Panc1 (cell line): ENCODE measurements at regions not wholly inside any gene's neighbourhood (a gene's known extent, or its start where the extent isn't known, plus 50 kb on each side); places are given as distances from the start of the nearest gene placed in this dataset.

Experiments
- ATAC-seq: fragments of 200-7000 bp; cut with Tn5 transposase; 2 replicates; pipeline ENCODE4 v1.9.1; 2020; ENCODE audit warnings: mild to moderate bottlenecking, moderate library complexity
- BruUV-seq: library from RNA; stranded (reverse); fragments of 400-500 nt; replicated peaks from 2 replicates; lab custom pipeline; 2021; lab: Mats Ljungman, UMichigan
- CTCF ChIA-PET: fragments of 300-600 bp; sonication (Branson Sonifier 250); formaldehyde crosslinking; loops from one replicate; lab custom pipeline; 2022; ENCODE audit warnings: antibody characterized with exemption; lab: Charles Lee
- POLR2A ChIA-PET: fragments of 300-600 bp; sonication (Branson Sonifier 250); formaldehyde crosslinking; loops from one replicate; lab custom pipeline; 2022; ENCODE audit warnings: antibody characterized with exemption; lab: Charles Lee
- DNase-seq: peaks from one replicate; pipeline ENCODE4 v3.0.0-alpha.2; 2010; ENCODE audit warnings: low read depth, low spot score
- H3K27ac ChIP-seq: 2 replicates; pipeline ENCODE4 v1.5.1; 2011; ENCODE audit warnings: mild to moderate bottlenecking, low read length, inconsistent platforms
- H3K27me3 ChIP-seq: fragments of 200-500 bp; sonication (Bioruptor generic); 2 replicates; pipeline ENCODE4 v1.6.0; 2014; ENCODE audit warnings: low read length, inconsistent platforms; ENCODE audit not compliant: control insufficient read depth, insufficient read depth
- H3K36me3 ChIP-seq: fragments of 200-500 bp; sonication (Bioruptor generic); 2 replicates; pipeline ENCODE4 v1.5.1; 2014; ENCODE audit warnings: inconsistent platforms, mild to moderate bottlenecking, low read length, moderate library complexity; ENCODE audit not compliant: control insufficient read depth, insufficient read depth
- H3K4me1 ChIP-seq: 2 replicates; pipeline ENCODE4 v1.5.1; 2011; ENCODE audit warnings: inconsistent platforms, mild to moderate bottlenecking, low read length, moderate library complexity; ENCODE audit not compliant: control insufficient read depth, insufficient read depth
- H3K4me3 ChIP-seq, 2 experiments: 2 replicates each; pipeline ENCODE4 v1.5.1; 2011 to 2012; ENCODE audit warnings: low read depth in 2 of 2, low read length in 2 of 2, mild to moderate bottlenecking in 2 of 2, inconsistent platforms in 1 of 2, moderate library complexity in 1 of 2
- H3K9me3 ChIP-seq: fragments of 200-500 bp; sonication (Bioruptor generic); 2 replicates; pipeline ENCODE4 v1.5.1; 2014; ENCODE audit warnings: low read depth, mild to moderate bottlenecking, inconsistent platforms, low read length, moderate library complexity; ENCODE audit not compliant: control insufficient read depth, insufficient read depth
- CTCF ChIP-seq: fragments of 450-650 bp; IDR thresholded peaks from 2 replicates; pipeline ENCODE4 v1.5.1; 2017; ENCODE audit warnings: mild to moderate bottlenecking
- POLR2AphosphoS5 ChIP-seq: IDR thresholded peaks from 2 replicates; pipeline ENCODE4 v1.6.1; 2012; ENCODE audit warnings: mild to moderate bottlenecking, low read depth, low read length, moderate library complexity
- REST ChIP-seq, 2 experiments: IDR thresholded peaks; 2 replicates each; pipeline ENCODE4 v1.6.1; 2011 to 2012; ENCODE audit warnings: low read depth in 2 of 2, control low read depth in 1 of 2, low read length in 1 of 2, mild to moderate bottlenecking in 1 of 2, moderate library complexity in 1 of 2; ENCODE audit not compliant: insufficient read depth in 1 of 2
- SIN3A ChIP-seq: IDR thresholded peaks from 2 replicates; pipeline ENCODE4 v1.6.1; 2012; ENCODE audit warnings: low read depth, mild to moderate bottlenecking, low read length, moderate library complexity, borderline replicate concordance; ENCODE audit not compliant: insufficient read depth
- TCF7L2 ChIP-seq: IDR thresholded peaks from 2 replicates; pipeline ENCODE4 v1.6.1; 2011; ENCODE audit warnings: mild to moderate bottlenecking, low read depth, low read length, inconsistent platforms
- in situ Hi-C: cut with HindIII; loops from 2 replicates; pipeline ENCODE4 v1.10.0; 2016; ENCODE audit warnings: low sequenced_read_pairs, low pct_unique_long_range_greater_than_20kb
- intact Hi-C: fragments of 100-400 bp; cut with micrococcal nuclease; formaldehyde crosslinking; loops from one replicate; pipeline ENCODE4 v1.10.0; 2022; ENCODE audit not compliant: unreplicated experiment

- CTCF ChIA-PET: no interaction called here
- Histone ChIP-seq H3K4me3 (no peak overlapping the region), H3K4me1 (no peaks in the 10 kb centered on the region), H3K36me3 (no peaks in the 10 kb centered on the region), H3K27me3 (no peaks in the 10 kb centered on the region; the same call in 1 of the 2 replicates), H3K9me3 (no peaks in the 10 kb centered on the region), H3K27ac (no peak overlapping the region)
- BruUV-seq: no TSS peak
- in situ Hi-C loops: no loop called here
- TF ChIP-seq CTCF (no peak), TCF7L2 (no peak), REST (IDR thresholded peaks at IDR 0.05; ENCODE audit: insufficient read depth in 1 of 2, low read depth in 2 of 2, low read length in 1 of 2) (no peak), POLR2AphosphoS5 (no peak), SIN3A (no peak)
- intact Hi-C loops: no loop called here
- DNase-seq (no peak), ATAC-seq (no peak)
- POLR2A ChIA-PET: no interaction called here
Observed at GRCh38 chr2:198347946-198348345, 543.6 kb downstream of the PLCL1 start.

- BruUV-seq: no TSS peak
- intact Hi-C loops (no loop called here), in situ Hi-C loops (no loop called here)
- DNase-seq (no peak), ATAC-seq (no peak)
- H3K4me3 ChIP-seq: no peak overlapping the region
- no peak overlapping the region for H3K27ac ChIP-seq
- H3K27me3 ChIP-seq: no peaks in the 10 kb centered on the region; the same call in 1 of the 2 replicates
- CTCF ChIA-PET: interaction anchor here (0.8 kb wide), 1 partner anchor 500 kb away, joined by 5 read pairs; no protein-coding TSS in a partner anchor
- H3K9me3 ChIP-seq: no peaks in the 10 kb centered on the region
- no peak for TF ChIP-seq SIN3A
- TF ChIP-seq POLR2AphosphoS5: no peak
- no peak for TF ChIP-seq TCF7L2
- no peak for TF ChIP-seq REST (IDR thresholded peaks at IDR 0.05; ENCODE audit: insufficient read depth in 1 of 2, low read depth in 2 of 2, low read length in 1 of 2)
- TF ChIP-seq CTCF: no peak
- POLR2A ChIA-PET: no interaction called here
- H3K36me3 ChIP-seq: no peaks in the 10 kb centered on the region
- H3K4me1 ChIP-seq: no peaks in the 10 kb centered on the region
Observed at GRCh38 chr2:198347349-198347748, 543.0 kb downstream of the PLCL1 start.
